GM12878 (cell line): ENCODE measurements at regions not wholly inside any gene's neighbourhood (a gene's known extent, or its start where the extent isn't known, plus 50 kb on each side); places are given as distances from the start of the nearest gene placed in this dataset.

Experiments used
- ATAC-seq: fragments of 200-7000 bp; cut with Tn5 transposase; 3 replicates; pipeline ENCODE4 v1.9.1; 2020; ENCODE audit warnings: mild to moderate bottlenecking, moderate library complexity
- BruUV-seq: library from RNA; stranded (reverse); fragments of 400-500 nt; replicated peaks from 2 replicates; lab custom pipeline; 2021; lab: Mats Ljungman, UMichigan
- CTCF ChIA-PET: fragments of 300-600 bp; sonication (Branson Sonifier 250); formaldehyde crosslinking; extraction: SDS; loops from one replicate; lab custom pipeline; 2021; ENCODE audit warnings: inconsistent platforms; lab: Yijun Ruan, JAX
- POLR2A ChIA-PET: fragments of 350-600 bp; formaldehyde crosslinking; extraction: SDS; loops from one replicate; lab custom pipeline; 2021; ENCODE audit warnings: inconsistent platforms; lab: Charles Lee
- RAD21 ChIA-PET: fragments of 300-600 bp; sonication (Branson Sonifier 250); formaldehyde crosslinking; loops from one replicate; lab custom pipeline; 2023; ENCODE audit warnings: antibody characterized with exemption; ENCODE audit not compliant: unreplicated experiment; lab: Charles Lee
- SMC1A ChIA-PET: fragments of 300-600 bp; sonication (Branson Sonifier 250); formaldehyde crosslinking; loops from one replicate; lab custom pipeline; 2023; ENCODE audit not compliant: unreplicated experiment, uncharacterized antibody; lab: Charles Lee
- DNase-seq: peaks from one replicate; pipeline ENCODE4 v3.0.0-alpha.2; 2011; ENCODE audit warnings: low read depth, low spot score
- FAIRE-seq: peaks from 3 replicates; lab custom pipeline; 2011; peaks lifted over from hg19 to GRCh38; lab: Jason Lieb, UNC
- H2AFZ ChIP-seq: 2 replicates; pipeline ENCODE4 v1.6.0; 2011; ENCODE audit warnings: low read depth, low read length, control low read depth; ENCODE audit not compliant: control insufficient read depth
- H3K27ac ChIP-seq: 2 replicates; pipeline ENCODE4 v1.5.1; 2011; ENCODE audit warnings: control low read depth; ENCODE audit not compliant: control insufficient read depth, insufficient read depth
- H3K27me3 ChIP-seq, 2 experiments: replicated peaks in 1 of 2; 2 replicates each; pipeline versions ENCODE4 v1.6.0 to v1.6.1; 2011; ENCODE audit warnings: low read length in 1 of 2; ENCODE audit not compliant: control insufficient read depth in 2 of 2, insufficient read depth in 2 of 2
- H3K36me3 ChIP-seq, 2 experiments: 2 replicates each; pipeline ENCODE4 v1.5.1; 2011; ENCODE audit warnings: low read length in 1 of 2; ENCODE audit not compliant: control insufficient read depth in 2 of 2, insufficient read depth in 2 of 2
- H3K4me1 ChIP-seq: 2 replicates; pipeline ENCODE4 v1.6.1; 2011; ENCODE audit warnings: mild to moderate bottlenecking, low read length, moderate library complexity, mixed read lengths; ENCODE audit not compliant: control insufficient read depth, insufficient read depth
- H3K4me2 ChIP-seq: 2 replicates; pipeline ENCODE4 v1.6.0; 2011; ENCODE audit warnings: control low read depth; ENCODE audit not compliant: control insufficient read depth, insufficient read depth
- H3K4me3 ChIP-seq: fragments of 200-600 bp; sonication (generic); 2 replicates; pipeline ENCODE4 v1.5.1; 2016
- H3K79me2 ChIP-seq: 2 replicates; pipeline ENCODE4 v1.6.0; 2011; ENCODE audit warnings: low read length; ENCODE audit not compliant: control insufficient read depth, insufficient read depth
- H3K9ac ChIP-seq: 2 replicates; pipeline ENCODE4 v1.8.0; 2011; ENCODE audit warnings: low read length, control low read depth, mixed read lengths; ENCODE audit not compliant: control insufficient read depth, insufficient read depth
- H3K9me3 ChIP-seq: replicated peaks from 3 replicates; pipeline ENCODE4 v1.5.1; 2011; ENCODE audit warnings: mild to moderate bottlenecking, low read length; ENCODE audit not compliant: control insufficient read depth, insufficient read depth
- H4K20me1 ChIP-seq: 2 replicates; pipeline ENCODE4 v1.6.0; 2011; ENCODE audit not compliant: control insufficient read depth, insufficient read depth
- CEBPB ChIP-seq, 2 experiments: fragments of 150-350 bp in 1 of 2; IDR thresholded peaks; 2 replicates each; pipeline ENCODE4 v1.6.1; 2012 to 2014; ENCODE audit warnings: low read depth in 2 of 2, low read length in 2 of 2, borderline replicate concordance in 1 of 2, inconsistent platforms in 1 of 2
- ETV6 ChIP-seq, 2 experiments: fragments of 450-650 bp in 1 of 2; IDR thresholded peaks in 1 of 2; conservative IDR thresholded peaks in 1 of 2; 2 replicates each; pipeline ENCODE4 v1.6.1; 2014; ENCODE audit warnings: antibody characterized with exemption in 1 of 2, borderline replicate concordance in 1 of 2, low read depth in 1 of 2, mild to moderate bottlenecking in 1 of 2, moderate library complexity in 1 of 2
- KLF5 ChIP-seq: fragments of 450-650 bp; IDR thresholded peaks from 2 replicates; pipeline ENCODE4 v1.6.1; 2014; ENCODE audit warnings: mild to moderate bottlenecking; ENCODE audit not compliant: partially characterized antibody
- LARP7 ChIP-seq: fragments of 450-650 bp; IDR thresholded peaks from 2 replicates; pipeline ENCODE4 v1.6.1; 2017; ENCODE audit warnings: mild to moderate bottlenecking
- MEF2A ChIP-seq: IDR thresholded peaks from 2 replicates; pipeline ENCODE4 v1.6.1; 2011; ENCODE audit warnings: low read depth, mild to moderate bottlenecking, low read length, moderate library complexity; ENCODE audit not compliant: insufficient read depth
- MXI1 ChIP-seq: fragments of 150-350 bp; IDR thresholded peaks from 2 replicates; pipeline ENCODE4 v1.6.1; 2011; ENCODE audit warnings: low read depth, mild to moderate bottlenecking, inconsistent platforms, low read length, improper control_type of control experiment
- MYC ChIP-seq: IDR thresholded peaks from 2 replicates; pipeline ENCODE4 v1.6.1; 2011; ENCODE audit warnings: mild to moderate bottlenecking, low read length, moderate library complexity, inconsistent platforms; ENCODE audit not compliant: insufficient read depth, insufficient replicate concordance, insufficient read length, severe bottlenecking
- NFXL1 ChIP-seq: fragments of 450-650 bp; IDR thresholded peaks from 2 replicates; pipeline ENCODE4 v1.6.1; 2017; ENCODE audit warnings: antibody characterized with exemption, mild to moderate bottlenecking, borderline replicate concordance
- PAX5 ChIP-seq: IDR thresholded peaks from 2 replicates; pipeline ENCODE4 v1.6.1; 2011; ENCODE audit warnings: low read depth, low read length, borderline replicate concordance
- SPI1 ChIP-seq: IDR thresholded peaks from 2 replicates; pipeline ENCODE4 v1.6.1; 2011; ENCODE audit warnings: low read depth, mild to moderate bottlenecking, low read length, moderate library complexity, borderline replicate concordance; ENCODE audit not compliant: insufficient read depth
- WGBS: methylation state at CpG from one replicate; pipeline ENCODE4 v1.1.6; 2016; ENCODE audit warnings: low lambda C conversion rate; ENCODE audit not compliant: insufficient replicate concordance, insufficient coverage; ENCODE audit errors: missing lambda C conversion rate; 5-methylcytosine and 5-hydroxymethylcytosine counted together
- in situ Hi-C: fragments of 300-500 bp; cut with MboI; formaldehyde crosslinking; loops from 9 replicates; pipeline ENCODE4 v1.14.3; 2018; ENCODE audit warnings: mixed read lengths
- intact Hi-C: fragments of 100-400 bp; cut with micrococcal nuclease; formaldehyde crosslinking; loops from one replicate; pipeline ENCODE4 v1.14.2; 2022; ENCODE audit not compliant: unreplicated experiment
- TF ChIP-seq, protein P1 (sequence below): fragments of 450-650 bp; formaldehyde crosslinking; IDR thresholded peaks from 2 replicates; pipeline ENCODE4 v1.5.0; 2022; ENCODE audit warnings: mild to moderate bottlenecking, missing genetic modification characterization
- TF ChIP-seq, protein P2 (sequence below): fragments of 150-350 bp; IDR thresholded peaks from 2 replicates; pipeline ENCODE4 v1.6.1; 2016; ENCODE audit warnings: low read depth, low read length
- TF ChIP-seq, protein P3 (sequence below): IDR thresholded peaks from 2 replicates; pipeline ENCODE4 v1.6.1; 2011; ENCODE audit warnings: borderline replicate concordance, low read depth, mild to moderate bottlenecking, moderate library complexity, low read length; ENCODE audit not compliant: insufficient read depth, poor library complexity, severe bottlenecking

DNA sequence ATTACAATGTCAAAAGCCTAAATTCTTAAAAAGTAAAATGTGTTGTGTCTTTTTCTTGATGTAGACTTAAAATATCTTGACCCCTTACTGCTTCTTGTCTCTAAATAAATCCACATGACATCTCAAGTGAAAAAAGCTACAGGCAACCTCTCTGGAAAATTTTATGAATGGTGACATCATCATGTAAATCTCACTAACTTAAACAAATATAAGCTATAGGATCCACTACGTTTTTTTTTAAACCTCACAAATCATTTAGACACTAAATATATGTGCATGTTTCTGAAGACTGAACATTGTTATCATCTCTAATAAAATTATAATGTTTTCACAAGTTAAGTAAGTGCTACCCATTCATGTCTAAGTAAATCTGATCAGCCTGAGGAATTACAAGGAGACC is 793.7 kb upstream of the PRR20A start:
- ChIA-PET CTCF (no interaction called here), SMC1A (no interaction called here), POLR2A (no interaction called here), RAD21 (no interaction called here)
- intact Hi-C loops (no loop called here), in situ Hi-C loops (no loop called here)
- Histone ChIP-seq H3K4me2 (no peak overlapping the region), H4K20me1 (no peaks in the 10 kb centered on the region), H3K27ac (no peak overlapping the region), H3K4me3 (no peak overlapping the region), H3K36me3 (no peaks in the 10 kb centered on the region), H3K27me3 (no peaks in the 10 kb centered on the region), H3K9ac (no peak overlapping the region), H2AFZ (no peak overlapping the region), H3K4me1 (no peaks in the 10 kb centered on the region), H3K79me2 (no peaks in the 10 kb centered on the region), H3K9me3 (no peaks in the 10 kb centered on the region)
- WGBS = 0% methylated on average over 1 of the region's 1 CpG
- no peak for DNase-seq
- TF ChIP-seq PAX5 (no peak), ETV6 (conservative IDR thresholded peaks at IDR 0.05 in 1 of 2, IDR thresholded peaks at IDR 0.05 in 1 of 2; ENCODE audit: borderline replicate concordance in 1 of 2, low read depth in 1 of 2) (no peak), NFXL1 (no peak), MXI1 (no peak), CEBPB (IDR thresholded peaks at IDR 0.05; ENCODE audit: borderline replicate concordance in 1 of 2, low read depth in 2 of 2, low read length in 2 of 2) (no peak), SPI1 (no peak), MEF2A (no peak), LARP7 (no peak), KLF5 (no peak), MYC (no peak)
- TF ChIP-seq, protein P1, sequence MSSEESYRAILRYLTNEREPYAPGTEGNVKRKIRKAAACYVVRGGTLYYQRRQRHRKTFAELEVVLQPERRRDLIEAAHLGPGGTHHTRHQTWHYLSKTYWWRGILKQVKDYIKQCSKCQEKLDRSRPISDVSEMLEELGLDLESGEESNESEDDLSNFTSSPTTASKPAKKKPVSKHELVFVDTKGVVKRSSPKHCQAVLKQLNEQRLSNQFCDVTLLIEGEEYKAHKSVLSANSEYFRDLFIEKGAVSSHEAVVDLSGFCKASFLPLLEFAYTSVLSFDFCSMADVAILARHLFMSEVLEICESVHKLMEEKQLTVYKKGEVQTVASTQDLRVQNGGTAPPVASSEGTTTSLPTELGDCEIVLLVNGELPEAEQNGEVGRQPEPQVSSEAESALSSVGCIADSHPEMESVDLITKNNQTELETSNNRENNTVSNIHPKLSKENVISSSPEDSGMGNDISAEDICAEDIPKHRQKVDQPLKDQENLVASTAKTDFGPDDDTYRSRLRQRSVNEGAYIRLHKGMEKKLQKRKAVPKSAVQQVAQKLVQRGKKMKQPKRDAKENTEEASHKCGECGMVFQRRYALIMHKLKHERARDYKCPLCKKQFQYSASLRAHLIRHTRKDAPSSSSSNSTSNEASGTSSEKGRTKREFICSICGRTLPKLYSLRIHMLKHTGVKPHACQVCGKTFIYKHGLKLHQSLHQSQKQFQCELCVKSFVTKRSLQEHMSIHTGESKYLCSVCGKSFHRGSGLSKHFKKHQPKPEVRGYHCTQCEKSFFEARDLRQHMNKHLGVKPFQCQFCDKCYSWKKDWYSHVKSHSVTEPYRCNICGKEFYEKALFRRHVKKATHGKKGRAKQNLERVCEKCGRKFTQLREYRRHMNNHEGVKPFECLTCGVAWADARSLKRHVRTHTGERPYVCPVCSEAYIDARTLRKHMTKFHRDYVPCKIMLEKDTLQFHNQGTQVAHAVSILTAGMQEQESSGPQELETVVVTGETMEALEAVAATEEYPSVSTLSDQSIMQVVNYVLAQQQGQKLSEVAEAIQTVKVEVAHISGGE = no peak
- TF ChIP-seq, protein P2, sequence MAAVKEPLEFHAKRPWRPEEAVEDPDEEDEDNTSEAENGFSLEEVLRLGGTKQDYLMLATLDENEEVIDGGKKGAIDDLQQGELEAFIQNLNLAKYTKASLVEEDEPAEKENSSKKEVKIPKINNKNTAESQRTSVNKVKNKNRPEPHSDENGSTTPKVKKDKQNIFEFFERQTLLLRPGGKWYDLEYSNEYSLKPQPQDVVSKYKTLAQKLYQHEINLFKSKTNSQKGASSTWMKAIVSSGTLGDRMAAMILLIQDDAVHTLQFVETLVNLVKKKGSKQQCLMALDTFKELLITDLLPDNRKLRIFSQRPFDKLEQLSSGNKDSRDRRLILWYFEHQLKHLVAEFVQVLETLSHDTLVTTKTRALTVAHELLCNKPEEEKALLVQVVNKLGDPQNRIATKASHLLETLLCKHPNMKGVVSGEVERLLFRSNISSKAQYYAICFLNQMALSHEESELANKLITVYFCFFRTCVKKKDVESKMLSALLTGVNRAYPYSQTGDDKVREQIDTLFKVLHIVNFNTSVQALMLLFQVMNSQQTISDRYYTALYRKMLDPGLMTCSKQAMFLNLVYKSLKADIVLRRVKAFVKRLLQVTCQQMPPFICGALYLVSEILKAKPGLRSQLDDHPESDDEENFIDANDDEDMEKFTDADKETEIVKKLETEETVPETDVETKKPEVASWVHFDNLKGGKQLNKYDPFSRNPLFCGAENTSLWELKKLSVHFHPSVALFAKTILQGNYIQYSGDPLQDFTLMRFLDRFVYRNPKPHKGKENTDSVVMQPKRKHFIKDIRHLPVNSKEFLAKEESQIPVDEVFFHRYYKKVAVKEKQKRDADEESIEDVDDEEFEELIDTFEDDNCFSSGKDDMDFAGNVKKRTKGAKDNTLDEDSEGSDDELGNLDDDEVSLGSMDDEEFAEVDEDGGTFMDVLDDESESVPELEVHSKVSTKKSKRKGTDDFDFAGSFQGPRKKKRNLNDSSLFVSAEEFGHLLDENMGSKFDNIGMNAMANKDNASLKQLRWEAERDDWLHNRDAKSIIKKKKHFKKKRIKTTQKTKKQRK = no peak
- TF ChIP-seq, protein P3, sequence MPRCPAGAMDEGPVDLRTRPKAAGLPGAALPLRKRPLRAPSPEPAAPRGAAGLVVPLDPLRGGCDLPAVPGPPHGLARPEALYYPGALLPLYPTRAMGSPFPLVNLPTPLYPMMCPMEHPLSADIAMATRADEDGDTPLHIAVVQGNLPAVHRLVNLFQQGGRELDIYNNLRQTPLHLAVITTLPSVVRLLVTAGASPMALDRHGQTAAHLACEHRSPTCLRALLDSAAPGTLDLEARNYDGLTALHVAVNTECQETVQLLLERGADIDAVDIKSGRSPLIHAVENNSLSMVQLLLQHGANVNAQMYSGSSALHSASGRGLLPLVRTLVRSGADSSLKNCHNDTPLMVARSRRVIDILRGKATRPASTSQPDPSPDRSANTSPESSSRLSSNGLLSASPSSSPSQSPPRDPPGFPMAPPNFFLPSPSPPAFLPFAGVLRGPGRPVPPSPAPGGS = no peak
- no peak for FAIRE-seq
- no TSS peak for BruUV-seq
- no peak for ATAC-seq
